Natural killer cell (primary cell): ENCODE measurements at regions not wholly inside any gene's neighbourhood (a gene's known extent, or its start where the extent isn't known, plus 50 kb on each side); places are given as distances from the start of the nearest gene placed in this dataset.

Source experiments
- ATAC-seq, 3 donors: fragments of 150-1000 bp in 2 of 3; fragments of 200-7000 bp in 1 of 3; cut with Tn5 transposase; 1 replicate in 1 of 3; 2 replicates in 2 of 3; pipeline ENCODE4 v1.10.0; 2021; ENCODE audit warnings: mild to moderate bottlenecking in 2 of 3, moderate library complexity in 2 of 3
- DNase-seq, 2 donors: peaks; one replicate each; pipeline versions ENCODE4 v3.0.0 to v3.0.0-alpha.2; 2013 to 2021; ENCODE audit warnings: mixed read lengths in 1 of 2
- H3K27ac ChIP-seq: one replicate; pipeline ENCODE4 v1.5.1; 2013; ENCODE audit warnings: mild to moderate bottlenecking, low read length
- H3K27me3 ChIP-seq: one replicate; pipeline ENCODE4 v1.6.1; 2013; ENCODE audit warnings: low read length; ENCODE audit not compliant: control insufficient read depth, insufficient read depth
- H3K36me3 ChIP-seq: one replicate; pipeline ENCODE4 v1.6.1; 2013; ENCODE audit warnings: low read length; ENCODE audit not compliant: control insufficient read depth, insufficient read depth
- H3K4me1 ChIP-seq: one replicate; pipeline ENCODE4 v1.6.1; 2013; ENCODE audit warnings: low read length; ENCODE audit not compliant: control insufficient read depth, insufficient read depth
- H3K4me3 ChIP-seq: one replicate; pipeline ENCODE4 v1.5.1; 2013; ENCODE audit warnings: low read length
- H3K9me3 ChIP-seq: one replicate; pipeline ENCODE4 v1.6.1; 2013; ENCODE audit warnings: low read length; ENCODE audit not compliant: control insufficient read depth, insufficient read depth
- H3K27ac Mint-ChIP-seq, 2 donors: one replicate each; pipeline ENCODE4 v1.8.0; 2022; ENCODE audit warnings: mild to moderate bottlenecking in 2 of 2, mixed read lengths in 2 of 2, moderate library complexity in 1 of 2
- H3K27me3 Mint-ChIP-seq, 2 donors: one replicate each; pipeline ENCODE4 v1.8.0; 2022; ENCODE audit warnings: low read depth in 2 of 2, mixed read lengths in 2 of 2
- H3K36me3 Mint-ChIP-seq: one replicate; pipeline ENCODE4 v1.8.0; 2022; ENCODE audit warnings: mixed read lengths
- H3K4me1 Mint-ChIP-seq, 2 donors: one replicate each; pipeline ENCODE4 v1.8.0; 2022; ENCODE audit warnings: mixed read lengths in 2 of 2
- H3K4me3 Mint-ChIP-seq: one replicate; pipeline ENCODE4 v1.8.0; 2022; ENCODE audit warnings: mild to moderate bottlenecking, moderate library complexity, mixed read lengths
- H3K9me3 Mint-ChIP-seq, 2 donors: one replicate each; pipeline ENCODE4 v1.8.0; 2022; ENCODE audit warnings: mixed read lengths in 2 of 2
- WGBS: methylation state at CpG from one replicate; pipeline ENCODE4 v1.1.7; 2013; ENCODE audit warnings: missing lambda C conversion rate; ENCODE audit not compliant: insufficient coverage; 5-methylcytosine and 5-hydroxymethylcytosine counted together
- intact Hi-C: fragments of 100-400 bp; cut with micrococcal nuclease; formaldehyde crosslinking; loops from one replicate; pipeline ENCODE4 v1.14.2; 2022
- TF ChIP-seq, protein P1 (sequence below): fragments of 200-600 bp; IDR thresholded peaks from one replicate; pipeline ENCODE4 v1.8.0; 2022; ENCODE audit warnings: antibody characterized with exemption

DNA sequence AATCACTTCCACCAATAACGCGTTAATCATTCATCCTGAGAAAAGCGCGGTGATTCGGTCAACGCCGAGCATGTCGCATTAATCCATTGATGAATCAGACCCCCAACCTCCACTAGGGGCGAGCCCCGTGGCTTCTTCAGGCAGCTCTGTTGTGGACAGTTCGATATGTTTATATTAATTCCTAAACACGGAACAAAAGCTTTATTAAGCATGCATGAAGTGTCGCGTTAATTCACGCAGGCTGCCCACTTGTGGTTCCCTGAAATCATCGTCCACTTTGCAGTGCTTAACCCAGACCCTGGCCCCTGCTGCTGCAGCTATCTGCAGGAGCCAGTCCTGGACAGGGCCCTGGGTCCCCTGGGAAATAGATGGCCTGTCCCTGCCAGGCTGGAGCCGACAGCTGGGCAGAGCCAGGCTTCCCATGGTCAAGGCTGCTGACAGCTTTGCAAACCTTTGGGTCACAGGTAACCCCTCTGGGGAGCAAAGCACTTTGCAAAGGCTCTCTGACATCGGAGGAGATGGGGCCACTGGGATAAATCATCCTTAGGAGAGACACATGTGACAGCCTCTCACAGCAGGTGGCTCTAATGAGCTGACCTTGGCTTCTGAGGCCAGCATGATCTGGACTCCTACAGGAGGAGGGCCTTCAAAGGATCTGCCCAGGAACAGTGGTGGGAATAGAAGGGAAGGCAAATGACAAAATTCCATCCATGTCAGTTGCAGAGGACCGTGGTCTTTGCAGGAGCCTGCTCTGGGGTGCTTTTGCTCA, 137.0 kb upstream of the AJAP1 start:
- no peaks in the 10 kb centered on the region for H3K9me3 ChIP-seq
- Mint-ChIP-seq H3K4me1 (no peaks in the 10 kb centered on the region), H3K4me3 (no peak overlapping the region), H3K27me3 (peaks cover 0 to 7% of the 10 kb centered on the region in 2 donors), H3K27ac (no peak overlapping the region), H3K36me3 (no peaks in the 10 kb centered on the region), H3K9me3 (no peaks in the 10 kb centered on the region)
- H3K36me3 ChIP-seq = no peaks in the 10 kb centered on the region
- WGBS = 84% methylated on average over 19 of the region's 19 CpGs
- ATAC-seq = no peak
- no peak for DNase-seq
- no peak overlapping the region for H3K4me3 ChIP-seq
- H3K27ac ChIP-seq = no peak overlapping the region
- H3K4me1 ChIP-seq = no peaks in the 10 kb centered on the region
- intact Hi-C loops = no loop called here
- no peaks in the 10 kb centered on the region for H3K27me3 ChIP-seq
- TF ChIP-seq, protein P1, sequence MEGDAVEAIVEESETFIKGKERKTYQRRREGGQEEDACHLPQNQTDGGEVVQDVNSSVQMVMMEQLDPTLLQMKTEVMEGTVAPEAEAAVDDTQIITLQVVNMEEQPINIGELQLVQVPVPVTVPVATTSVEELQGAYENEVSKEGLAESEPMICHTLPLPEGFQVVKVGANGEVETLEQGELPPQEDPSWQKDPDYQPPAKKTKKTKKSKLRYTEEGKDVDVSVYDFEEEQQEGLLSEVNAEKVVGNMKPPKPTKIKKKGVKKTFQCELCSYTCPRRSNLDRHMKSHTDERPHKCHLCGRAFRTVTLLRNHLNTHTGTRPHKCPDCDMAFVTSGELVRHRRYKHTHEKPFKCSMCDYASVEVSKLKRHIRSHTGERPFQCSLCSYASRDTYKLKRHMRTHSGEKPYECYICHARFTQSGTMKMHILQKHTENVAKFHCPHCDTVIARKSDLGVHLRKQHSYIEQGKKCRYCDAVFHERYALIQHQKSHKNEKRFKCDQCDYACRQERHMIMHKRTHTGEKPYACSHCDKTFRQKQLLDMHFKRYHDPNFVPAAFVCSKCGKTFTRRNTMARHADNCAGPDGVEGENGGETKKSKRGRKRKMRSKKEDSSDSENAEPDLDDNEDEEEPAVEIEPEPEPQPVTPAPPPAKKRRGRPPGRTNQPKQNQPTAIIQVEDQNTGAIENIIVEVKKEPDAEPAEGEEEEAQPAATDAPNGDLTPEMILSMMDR = no peak

DNA sequence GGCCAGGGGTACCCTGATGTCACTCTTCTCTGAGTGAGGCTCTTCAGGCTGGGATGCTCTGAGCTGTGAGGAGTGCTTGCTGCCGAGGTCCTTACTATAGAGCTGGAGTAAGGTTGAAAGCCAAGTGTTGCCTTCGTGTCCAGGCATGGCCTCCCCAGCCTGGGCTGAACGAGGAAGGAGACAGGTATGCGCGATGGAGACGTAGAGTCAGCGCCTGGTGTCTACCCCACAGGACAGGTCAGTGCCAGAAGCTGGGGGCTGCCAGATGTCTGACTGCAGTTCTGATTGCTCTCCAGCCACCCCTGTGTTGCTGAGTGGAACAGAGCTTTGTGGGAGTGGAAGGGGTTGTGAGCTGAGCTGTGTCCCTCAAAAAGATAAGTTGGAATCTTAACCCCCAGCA, 135.8 kb upstream of the AJAP1 start:
- Mint-ChIP-seq H3K36me3 (no peaks in the 10 kb centered on the region), H3K27ac (no peak overlapping the region), H3K27me3 (peaks cover 0 to 7% of the 10 kb centered on the region in 2 donors), H3K4me1 (no peaks in the 10 kb centered on the region), H3K4me3 (no peak overlapping the region), H3K9me3 (no peaks in the 10 kb centered on the region)
- TF ChIP-seq, protein P1 = no peak
- DNase-seq (no peak), ATAC-seq (no peak)
- Histone ChIP-seq H3K9me3 (no peaks in the 10 kb centered on the region), H3K36me3 (no peaks in the 10 kb centered on the region), H3K27ac (no peak overlapping the region), H3K27me3 (no peaks in the 10 kb centered on the region), H3K4me3 (no peak overlapping the region), H3K4me1 (no peaks in the 10 kb centered on the region)
- intact Hi-C loops = no loop called here
- 88% methylated on average over 7 of the region's 7 CpGs for WGBS

DNA sequence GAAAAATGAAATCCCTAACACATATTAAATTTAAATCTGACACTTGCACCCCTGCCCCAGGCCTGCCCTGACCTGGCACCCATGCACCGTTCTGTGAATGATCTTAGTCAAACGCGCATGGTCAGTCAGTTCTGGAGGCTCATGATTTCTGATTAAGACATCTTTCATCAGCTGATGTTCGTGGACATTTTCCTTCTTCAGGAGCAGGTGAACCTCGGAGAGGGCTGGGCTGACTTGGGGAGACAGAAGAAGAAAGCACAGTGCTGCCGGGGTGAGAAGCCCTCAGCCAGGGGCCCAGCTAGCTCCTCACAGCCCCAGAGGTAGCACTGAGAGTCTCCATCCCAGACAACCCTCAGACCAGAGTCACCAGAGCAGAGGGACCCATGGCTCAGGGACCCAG, 134.5 kb upstream of the AJAP1 start:
- intact Hi-C loops = no loop called here
- Histone ChIP-seq H3K27me3 (no peaks in the 10 kb centered on the region), H3K4me3 (no peak overlapping the region), H3K4me1 (no peaks in the 10 kb centered on the region), H3K27ac (no peak overlapping the region), H3K36me3 (no peaks in the 10 kb centered on the region), H3K9me3 (no peaks in the 10 kb centered on the region)
- no peak overlapping the region for H3K4me3 Mint-ChIP-seq
- DNase-seq (no peak), ATAC-seq (no peak)
- no peaks in the 10 kb centered on the region for H3K36me3 Mint-ChIP-seq
- no peaks in the 10 kb centered on the region for H3K4me1 Mint-ChIP-seq
- TF ChIP-seq, protein P1 = no peak
- H3K27ac Mint-ChIP-seq = no peak overlapping the region
- H3K9me3 Mint-ChIP-seq = no peaks in the 10 kb centered on the region
- peaks cover 0 to 7% of the 10 kb centered on the region in 2 donors for H3K27me3 Mint-ChIP-seq
- WGBS = 88% methylated on average over 6 of the region's 6 CpGs

DNA sequence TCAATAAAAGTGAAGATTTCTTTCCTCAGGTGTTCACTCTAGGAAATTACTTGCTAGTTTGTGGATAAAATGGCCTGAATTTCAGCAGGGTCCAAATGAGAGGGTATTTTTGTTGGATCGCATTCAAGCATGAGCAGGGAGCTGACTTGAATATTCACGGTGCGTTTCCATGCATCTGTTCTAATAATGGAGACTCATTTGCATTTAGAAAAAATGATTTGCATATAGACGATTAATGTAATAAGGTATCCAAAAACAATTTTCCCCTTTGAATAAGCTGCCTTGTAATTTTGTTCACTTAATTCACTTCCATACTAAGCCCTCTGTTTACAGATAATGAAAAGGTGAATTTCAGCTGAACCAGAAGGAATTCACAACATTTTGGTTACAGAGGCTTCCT, 130.9 kb upstream of the AJAP1 start:
- H3K4me3 ChIP-seq = no peak overlapping the region
- no peak overlapping the region for H3K27ac ChIP-seq
- H3K9me3 ChIP-seq = no peaks in the 10 kb centered on the region
- no peak for DNase-seq
- no peaks in the 10 kb centered on the region for H3K4me1 Mint-ChIP-seq
- no peaks in the 10 kb centered on the region for H3K27me3 ChIP-seq
- WGBS = 91% methylated on average over 3 of the region's 4 CpGs
- H3K36me3 Mint-ChIP-seq = no peaks in the 10 kb centered on the region
- no peaks in the 10 kb centered on the region for H3K36me3 ChIP-seq
- peaks cover 0 to 9% of the 10 kb centered on the region in 2 donors for H3K27me3 Mint-ChIP-seq
- TF ChIP-seq, protein P1 = no peak
- H3K4me1 ChIP-seq = no peaks in the 10 kb centered on the region
- H3K9me3 Mint-ChIP-seq = no peaks in the 10 kb centered on the region
- H3K27ac Mint-ChIP-seq = no peak overlapping the region
- H3K4me3 Mint-ChIP-seq = no peak overlapping the region
- ATAC-seq = no peak
- intact Hi-C loops = no loop called here
